GM13977 (cell line): ENCODE measurements at regions not wholly inside any gene's neighbourhood (a gene's known extent, or its start where the extent isn't known, plus 50 kb on each side); places are given as distances from the start of the nearest gene placed in this dataset.
"Not testable (repeated sequence)": the region's sequence is repeated elsewhere in the genome, so short reads cannot be mapped to it uniquely, and the experiment has no call there.

Experiments
- DNase-seq: peaks from one replicate; pipeline ENCODE4 v3.0.0; 2012; ENCODE audit warnings: low spot score
- in situ Hi-C: fragments of 300-500 bp; cut with MboI; formaldehyde crosslinking; loops from one replicate; pipeline ENCODE4 v1.12.0; 2022; ENCODE audit warnings: low sequenced_read_pairs, low pct_unique_long_range_greater_than_20kb, mixed read lengths, inconsistent platforms; ENCODE audit not compliant: unreplicated experiment
- TF ChIP-seq, protein P1 (sequence below): IDR thresholded peaks from 2 replicates; pipeline ENCODE4 v1.5.1; 2012; ENCODE audit warnings: mild to moderate bottlenecking, control low read depth; ENCODE audit not compliant: insufficient read depth; ENCODE audit errors: extremely low read depth, missing control alignments

DNA sequence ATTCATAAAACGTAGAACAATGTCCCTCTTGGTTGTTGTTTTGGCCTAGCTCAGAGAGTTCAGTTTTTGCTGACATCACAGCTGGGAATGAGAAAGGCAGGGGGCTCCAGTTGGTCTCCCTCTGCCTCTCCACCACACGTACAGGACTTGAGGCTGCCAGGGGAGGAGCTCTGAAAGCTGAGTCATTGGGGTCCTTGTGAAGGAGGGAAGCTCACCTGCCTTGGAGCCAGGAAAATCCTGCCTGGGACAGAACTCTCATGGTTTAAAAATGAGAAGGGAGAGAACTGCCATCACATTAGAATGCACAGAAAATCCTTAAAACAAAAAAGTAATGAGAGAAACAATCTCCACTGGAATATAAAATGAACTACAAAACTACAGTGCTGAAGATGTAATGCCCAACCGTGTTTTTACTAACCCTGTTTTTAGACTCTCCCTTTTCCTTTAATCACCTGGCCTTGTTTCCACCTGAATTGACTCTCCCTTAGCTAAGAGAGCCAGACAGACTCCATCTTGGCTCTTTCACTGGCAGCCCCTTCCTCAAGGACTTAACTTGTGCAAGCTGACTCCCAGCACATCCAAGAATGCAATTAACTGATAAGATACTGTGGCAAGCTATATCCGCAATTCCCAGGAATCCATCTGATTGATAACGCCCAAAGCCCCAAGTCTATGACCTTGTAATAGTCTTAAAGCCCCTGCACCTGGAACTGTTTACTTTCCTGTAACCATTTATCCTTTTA, 58.6 kb upstream of the TARP start:
- DNase-seq, in situ Hi-C loops: not testable (repeated sequence)

DNA sequence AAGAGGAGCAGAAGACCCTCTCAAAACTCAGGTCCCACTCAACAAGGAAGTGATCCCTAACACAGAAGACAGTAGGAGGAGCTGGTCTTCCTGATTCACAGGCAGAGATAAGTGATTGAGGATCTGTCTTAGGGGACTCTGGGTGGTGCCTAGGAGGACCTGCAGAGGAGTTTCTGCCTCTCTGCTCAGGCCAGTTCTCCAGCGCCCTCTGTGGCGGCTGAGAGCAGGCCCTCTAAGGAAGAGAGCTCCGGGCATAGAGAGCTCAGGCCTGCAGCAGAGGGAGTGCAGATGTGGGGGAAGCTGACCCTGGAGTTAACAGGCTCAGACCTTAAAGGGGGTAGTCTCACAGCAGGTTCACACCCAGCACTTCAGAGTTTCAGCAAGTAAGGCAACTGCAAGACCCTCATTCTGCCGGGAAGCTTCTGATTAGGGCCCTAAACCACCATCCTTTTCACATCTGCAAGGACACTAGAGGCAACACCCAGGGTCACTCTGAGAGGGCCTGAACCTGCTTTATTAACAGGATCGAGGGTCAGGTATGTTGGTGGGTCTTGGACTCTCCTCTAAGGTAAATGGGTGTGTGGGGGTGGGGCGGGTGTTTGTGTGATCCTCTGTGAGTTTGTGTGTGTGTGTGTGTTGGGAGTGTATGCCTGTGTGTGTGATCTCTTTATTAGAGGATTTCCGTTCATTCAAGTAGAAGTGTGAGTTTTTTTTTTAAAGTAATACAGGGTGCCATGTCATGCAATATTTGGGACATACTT, 57.6 kb upstream of the TARP start:
- in situ Hi-C loops: no loop called here
- DNase-seq: no peak
- TF ChIP-seq, protein P1, sequence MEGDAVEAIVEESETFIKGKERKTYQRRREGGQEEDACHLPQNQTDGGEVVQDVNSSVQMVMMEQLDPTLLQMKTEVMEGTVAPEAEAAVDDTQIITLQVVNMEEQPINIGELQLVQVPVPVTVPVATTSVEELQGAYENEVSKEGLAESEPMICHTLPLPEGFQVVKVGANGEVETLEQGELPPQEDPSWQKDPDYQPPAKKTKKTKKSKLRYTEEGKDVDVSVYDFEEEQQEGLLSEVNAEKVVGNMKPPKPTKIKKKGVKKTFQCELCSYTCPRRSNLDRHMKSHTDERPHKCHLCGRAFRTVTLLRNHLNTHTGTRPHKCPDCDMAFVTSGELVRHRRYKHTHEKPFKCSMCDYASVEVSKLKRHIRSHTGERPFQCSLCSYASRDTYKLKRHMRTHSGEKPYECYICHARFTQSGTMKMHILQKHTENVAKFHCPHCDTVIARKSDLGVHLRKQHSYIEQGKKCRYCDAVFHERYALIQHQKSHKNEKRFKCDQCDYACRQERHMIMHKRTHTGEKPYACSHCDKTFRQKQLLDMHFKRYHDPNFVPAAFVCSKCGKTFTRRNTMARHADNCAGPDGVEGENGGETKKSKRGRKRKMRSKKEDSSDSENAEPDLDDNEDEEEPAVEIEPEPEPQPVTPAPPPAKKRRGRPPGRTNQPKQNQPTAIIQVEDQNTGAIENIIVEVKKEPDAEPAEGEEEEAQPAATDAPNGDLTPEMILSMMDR: peak; percentile 43

DNA sequence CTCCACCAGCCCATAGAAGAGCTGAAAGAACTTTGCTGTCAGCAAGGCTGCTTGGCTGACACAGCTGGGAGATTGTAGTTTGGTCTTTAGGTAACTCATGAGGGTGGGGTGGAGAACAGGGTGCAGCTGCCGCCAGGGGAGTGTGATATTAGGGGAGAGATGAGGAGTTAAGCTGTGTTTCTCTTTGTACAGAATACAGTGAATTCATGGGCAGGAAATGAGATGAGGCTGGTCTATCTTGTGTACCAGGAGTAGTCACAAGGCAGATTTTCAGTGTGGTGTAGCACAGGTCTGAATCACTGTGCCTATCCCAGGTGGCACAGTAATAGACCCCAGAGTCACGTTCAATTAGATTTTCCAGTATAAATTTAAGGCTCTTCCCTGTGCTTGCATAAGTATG, 56.6 kb upstream of the TARP start:
- no peak for DNase-seq
- in situ Hi-C loops: no loop called here
- TF ChIP-seq, protein P1: no peak

DNA sequence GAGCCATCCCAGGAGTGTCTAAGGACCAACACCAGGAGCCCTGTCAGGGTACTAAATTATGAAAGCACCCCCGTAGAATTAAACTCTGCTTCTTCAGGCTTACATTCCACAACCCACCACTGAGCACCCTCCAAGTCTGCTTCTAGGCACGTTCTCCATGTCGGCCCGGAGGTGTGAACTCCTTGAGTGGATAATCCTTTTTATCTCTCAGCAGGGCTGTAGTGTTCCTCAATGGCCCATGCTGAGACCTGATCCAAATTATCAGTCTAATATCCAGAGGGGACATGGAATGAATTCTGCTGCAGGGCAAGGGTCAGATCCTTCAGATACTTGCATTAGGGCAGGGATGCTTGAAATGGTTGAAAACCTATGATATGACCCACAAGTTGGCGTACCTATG, 55.9 kb upstream of the TARP start:
- TF ChIP-seq, protein P1: no peak
- in situ Hi-C loops: loop anchor here (10.0 kb wide), 2 partner anchors 105 to 225 kb away; no protein-coding TSS in a partner anchor
- no peak for DNase-seq

DNA sequence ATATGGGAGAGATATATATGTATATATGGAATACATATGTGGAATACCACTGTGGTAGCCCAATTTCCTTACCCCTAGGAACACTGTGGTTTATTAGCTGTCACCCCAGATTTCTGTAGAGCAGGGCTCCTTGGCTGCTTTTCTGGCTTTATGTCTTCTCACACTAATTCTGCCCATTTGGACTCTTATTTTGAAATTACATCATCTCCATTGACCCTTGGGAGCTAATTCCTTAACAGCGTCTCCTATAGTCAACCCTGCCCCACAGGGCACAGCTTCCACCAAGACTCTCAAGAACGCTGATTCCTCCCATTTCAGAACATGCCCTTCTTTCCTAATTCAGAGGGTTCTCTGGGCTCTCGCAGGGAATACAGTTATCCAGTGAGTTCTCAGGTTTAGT, 55.4 kb upstream of the TARP start:
- DNase-seq: no peak
- in situ Hi-C loops: loop anchor here (10.0 kb wide), 2 partner anchors 104 to 224 kb away; no protein-coding TSS in a partner anchor
- TF ChIP-seq, protein P1: no peak

DNA sequence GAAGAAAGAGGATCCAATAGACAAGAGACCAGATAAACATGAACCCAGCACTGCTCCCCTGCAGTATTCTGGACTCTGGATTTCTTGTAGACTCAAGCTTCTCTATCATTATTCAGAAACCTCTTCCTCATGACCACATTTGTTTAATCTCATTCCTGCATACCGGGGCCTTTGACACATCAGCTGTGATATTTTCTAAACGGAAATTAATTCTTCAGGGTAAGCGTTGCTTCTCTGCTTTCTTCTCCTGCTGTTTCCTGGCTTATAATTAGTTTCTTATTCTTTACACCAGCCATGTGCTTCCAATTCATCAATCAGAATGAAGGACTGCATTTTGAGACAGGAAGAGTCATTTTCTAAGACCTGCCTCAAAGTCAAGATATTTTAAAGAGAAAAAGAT, 54.2 kb upstream of the TARP start:
- in situ Hi-C loops: loop anchor here (10.0 kb wide), 2 partner anchors 103 to 223 kb away; no protein-coding TSS in a partner anchor
- no peak for DNase-seq
- TF ChIP-seq, protein P1: no peak
